Right ventricle myocardium superior (tissue), 1 donor: ENCODE measurements at regions not wholly inside any gene's neighbourhood (a gene's known extent, or its start where the extent isn't known, plus 50 kb on each side); places are given as distances from the start of the nearest gene placed in this dataset.

ENCODE experiments used
- ATAC-seq: fragments of 200-7000 bp; cut with Tn5 transposase; one replicate; pipeline ENCODE4 v1.9.1; 2020; ENCODE audit warnings: mild to moderate bottlenecking; ENCODE audit not compliant: poor library complexity
- DNase-seq: peaks from one replicate; pipeline ENCODE4 v3.0.0-alpha.2; 2020
- intact Hi-C: fragments of 100-400 bp; cut with DNase I; formaldehyde crosslinking; loops from one replicate; pipeline ENCODE4 v1.11.2; 2022
- donor health status: DM: no; HTN: yes; CAD: no; lungs with severe emphysema.

- intact Hi-C loops, result no loop called here
- ATAC-seq, result no peak
- no peak for DNase-seq
Measured at GRCh38 chr3:174387736-174388135, 471.4 kb upstream of the NAALADL2 start.

GRCh38 chr3:174397848-174398247 lies 461.3 kb upstream of the NAALADL2 start:
- ATAC-seq (no peak), DNase-seq (no peak)
- intact Hi-C loops, result no loop called here

GRCh38 chr3:174398761-174399160 lies 460.4 kb upstream of the NAALADL2 start:
- no peak for ATAC-seq
- intact Hi-C loops, result no loop called here
- DNase-seq, result no peak

- ATAC-seq, result no peak
- DNase-seq, result no peak
- intact Hi-C loops, result no loop called here
Measured at GRCh38 chr3:174403831-174404230, 455.3 kb upstream of the NAALADL2 start.

- ATAC-seq (no peak), DNase-seq (no peak)
- intact Hi-C loops, result no loop called here
Measured at GRCh38 chr3:174408310-174408709, 450.8 kb upstream of the NAALADL2 start.

GRCh38 chr3:174409086-174409743 lies 449.9 kb upstream of the NAALADL2 start:
- intact Hi-C loops, result no loop called here
- DNase-seq, result no peak
- no peak for ATAC-seq

- ATAC-seq (no peak), DNase-seq (no peak)
- intact Hi-C loops, result no loop called here
Measured at GRCh38 chr3:174413062-174413912, 445.8 kb upstream of the NAALADL2 start.

GRCh38 chr3:174414902-174415301 lies 444.2 kb upstream of the NAALADL2 start:
- ATAC-seq (no peak), DNase-seq (no peak)
- intact Hi-C loops, result no loop called here

- intact Hi-C loops, result no loop called here
- ATAC-seq, result no peak
- DNase-seq, result no peak
Measured at GRCh38 chr3:174417573-174417972, 441.6 kb upstream of the NAALADL2 start.

- ATAC-seq, result no peak
Measured at GRCh38 chr3:174419216-174419615, 439.9 kb upstream of the NAALADL2 start.

GRCh38 chr3:174423936-174424335 lies 435.2 kb upstream of the NAALADL2 start:
- no peak for ATAC-seq

More at GRCh38 chr3:174419216-174419615, 439.9 kb upstream of the NAALADL2 start:
- intact Hi-C loops, result no loop called here
- no peak for DNase-seq

GRCh38 chr3:174424656-174425055 lies 434.5 kb upstream of the NAALADL2 start:
- intact Hi-C loops, result no loop called here
- DNase-seq, result no peak
- no peak for ATAC-seq

More at GRCh38 chr3:174423936-174424335, 435.2 kb upstream of the NAALADL2 start:
- DNase-seq, result no peak
- intact Hi-C loops, result no loop called here

- ATAC-seq (no peak), DNase-seq (no peak)
- intact Hi-C loops, result no loop called here
Measured at GRCh38 chr3:174425422-174425821, 433.7 kb upstream of the NAALADL2 start.

GRCh38 chr3:174430986-174431385 lies 428.1 kb upstream of the NAALADL2 start:
- DNase-seq (no peak), ATAC-seq (no peak)
- intact Hi-C loops, result no loop called here

- intact Hi-C loops, result no loop called here
- DNase-seq (no peak), ATAC-seq (no peak)
Measured at GRCh38 chr3:174431717-174432116, 427.4 kb upstream of the NAALADL2 start.

- intact Hi-C loops, result no loop called here
- ATAC-seq, result peak; percentile 23
- no peak for DNase-seq
Measured at GRCh38 chr3:174436367-174436766, 422.8 kb upstream of the NAALADL2 start.

- no peak for ATAC-seq
- DNase-seq, result no peak
- intact Hi-C loops, result no loop called here
Measured at GRCh38 chr3:174438501-174439145, 420.5 kb upstream of the NAALADL2 start.

GRCh38 chr3:174439331-174440252 lies 419.5 kb upstream of the NAALADL2 start:
- no peak for DNase-seq
- peak; percentile 3 for ATAC-seq
- intact Hi-C loops, result no loop called here

- ATAC-seq, result peak; percentile 28
- intact Hi-C loops, result no loop called here
- DNase-seq, result peak; percentile 41
Measured at GRCh38 chr3:174440253-174440701, 418.9 kb upstream of the NAALADL2 start.
